ENCODE measurements at regions not wholly inside any gene's neighbourhood (a gene's known extent, or its start where the extent isn't known, plus 50 kb on each side); places are given as distances from the start of the nearest gene placed in this dataset.
"Not testable (repeated sequence)": the region's sequence is repeated elsewhere in the genome, so short reads cannot be mapped to it uniquely, and the experiment has no call there.

GRCh38 chr1:221576268-221576667 is 165.6 kb downstream of the DUSP10 start:
- DNase-seq (ENCODE audit: low spot score): no peak

DNA sequence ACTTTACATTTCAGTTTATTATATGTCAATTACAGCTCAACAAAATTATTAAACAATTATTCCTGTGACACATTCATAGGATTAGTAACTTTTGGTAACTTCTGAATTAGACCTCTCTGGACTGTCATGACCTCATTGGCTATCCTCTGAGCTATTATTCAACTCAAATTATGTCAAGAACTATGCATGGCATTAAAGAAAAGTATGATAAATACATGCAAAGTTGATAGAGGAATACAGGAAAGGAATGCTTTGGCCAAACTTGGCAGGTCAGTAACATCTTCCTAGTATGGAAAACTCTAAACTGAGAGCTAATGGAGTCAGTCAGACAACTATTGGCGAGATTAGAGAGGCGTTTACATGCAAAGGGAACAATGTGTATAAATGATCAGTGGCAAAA is 158.4 kb downstream of the DUSP10 start:
- DNase-seq (ENCODE audit: low spot score): no peak

DNA sequence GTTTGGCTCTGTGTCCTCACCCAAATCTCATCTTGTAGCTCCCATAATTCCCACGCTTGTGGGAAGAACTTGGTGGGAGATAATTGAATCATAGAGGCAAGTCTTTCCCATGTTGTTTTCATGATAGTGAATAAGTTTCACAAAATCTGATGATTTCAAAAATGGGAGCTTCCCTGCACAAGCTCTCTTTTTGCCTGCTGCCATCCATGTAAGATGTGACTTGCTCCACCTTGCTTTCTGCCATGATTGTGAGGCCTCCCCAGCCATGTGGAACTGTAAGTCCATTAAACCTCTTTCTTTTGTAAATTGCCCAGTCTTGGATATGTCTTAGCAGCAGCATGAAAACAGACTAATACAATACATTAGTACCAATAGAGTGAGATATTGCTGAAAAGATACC is 154.9 kb downstream of the DUSP10 start:
- not testable (repeated sequence) for DNase-seq (ENCODE audit: low spot score)

DNA sequence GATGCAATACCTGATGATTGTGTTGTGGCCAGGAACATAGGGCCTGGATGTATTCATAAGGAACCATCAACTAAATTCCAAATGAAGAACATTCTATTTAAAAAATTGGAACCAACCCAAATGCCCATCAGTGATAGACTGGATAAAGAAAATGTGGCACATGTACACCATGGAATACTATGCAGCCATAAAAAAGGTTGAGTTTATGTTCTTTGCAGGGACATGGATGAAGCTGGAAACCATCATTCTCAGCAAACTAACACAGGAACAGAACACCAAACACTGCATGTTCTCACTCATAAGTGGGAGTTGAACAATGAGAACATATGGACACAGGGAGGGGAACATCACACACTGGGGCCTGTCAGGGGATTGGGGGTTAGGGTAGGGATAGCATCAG is 150.6 kb downstream of the DUSP10 start:
- DNase-seq (ENCODE audit: low spot score): not testable (repeated sequence)

- no peak for DNase-seq (ENCODE audit: low spot score)
Measured at GRCh38 chr1:221594576-221594975, 147.3 kb downstream of the DUSP10 start.

- no peak for DNase-seq (ENCODE audit: low spot score)
Measured at GRCh38 chr1:221598122-221598521, 143.8 kb downstream of the DUSP10 start.

- DNase-seq (ENCODE audit: low spot score): no peak
Measured at GRCh38 chr1:221601166-221601565, 140.7 kb downstream of the DUSP10 start.

GRCh38 chr1:221602830-221603229 is 139.1 kb downstream of the DUSP10 start:
- no peak for DNase-seq (ENCODE audit: low spot score)

DNA sequence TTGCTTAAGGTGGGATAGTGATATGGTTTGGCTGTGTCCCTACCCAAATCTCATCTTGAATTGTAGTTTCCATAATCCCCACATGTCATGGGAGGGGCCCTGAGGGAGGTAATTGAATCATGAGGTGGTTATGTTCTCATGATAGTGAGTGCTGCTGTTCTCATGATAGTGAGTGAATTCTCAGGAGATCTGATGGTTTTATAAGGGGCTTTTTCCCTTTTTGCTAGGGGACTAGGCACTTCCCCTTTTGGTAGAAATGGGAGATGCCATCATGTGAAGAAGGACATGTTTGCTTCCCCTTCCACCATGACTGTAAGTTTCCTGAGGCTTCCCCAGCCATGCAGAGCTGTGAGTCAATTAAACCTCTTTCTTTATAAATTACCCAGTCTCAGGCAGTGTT is 137.5 kb downstream of the DUSP10 start:
- not testable (repeated sequence) for DNase-seq (ENCODE audit: low spot score)

DNA sequence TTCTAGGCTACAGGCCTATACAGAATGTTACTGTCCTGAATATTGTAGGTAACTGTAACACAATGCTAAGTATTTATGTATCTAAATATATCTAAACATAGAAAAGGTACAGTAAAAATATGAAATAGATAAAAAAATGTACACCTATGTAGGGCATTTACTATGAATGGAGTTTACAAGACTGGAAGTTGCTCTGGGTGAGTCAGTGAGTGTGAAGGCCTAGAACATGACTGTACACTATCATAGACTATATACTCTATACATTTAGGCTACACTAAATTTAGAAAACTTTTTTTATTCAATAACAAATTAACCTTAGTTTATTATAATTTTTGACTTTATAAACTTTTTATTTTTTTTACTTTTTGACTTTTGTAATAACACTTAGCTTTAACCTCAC is 136.9 kb downstream of the DUSP10 start:
- no peak for DNase-seq (ENCODE audit: low spot score)

DNA sequence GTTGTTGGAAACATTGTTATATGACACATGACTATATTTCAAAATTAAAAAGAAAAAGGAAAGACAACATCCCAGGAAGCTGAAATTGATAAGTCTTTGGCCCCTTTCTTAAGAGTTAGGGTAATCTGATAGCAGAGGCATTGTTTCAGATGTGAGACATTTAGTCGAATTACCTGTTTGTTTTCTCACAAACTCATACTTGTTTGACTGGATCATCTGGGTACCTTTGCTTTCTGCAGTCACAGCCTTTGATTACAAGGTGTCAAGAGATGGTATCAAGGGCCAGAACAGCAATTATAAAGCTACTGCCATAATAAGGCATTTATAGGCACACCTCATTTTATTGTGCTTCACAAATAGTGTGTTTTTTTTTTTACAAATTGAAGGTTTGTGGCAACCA is 136.3 kb downstream of the DUSP10 start:
- DNase-seq (ENCODE audit: low spot score): no peak

- no peak for DNase-seq (ENCODE audit: low spot score)
Measured at GRCh38 chr1:221606256-221606655, 135.6 kb downstream of the DUSP10 start.

DNA sequence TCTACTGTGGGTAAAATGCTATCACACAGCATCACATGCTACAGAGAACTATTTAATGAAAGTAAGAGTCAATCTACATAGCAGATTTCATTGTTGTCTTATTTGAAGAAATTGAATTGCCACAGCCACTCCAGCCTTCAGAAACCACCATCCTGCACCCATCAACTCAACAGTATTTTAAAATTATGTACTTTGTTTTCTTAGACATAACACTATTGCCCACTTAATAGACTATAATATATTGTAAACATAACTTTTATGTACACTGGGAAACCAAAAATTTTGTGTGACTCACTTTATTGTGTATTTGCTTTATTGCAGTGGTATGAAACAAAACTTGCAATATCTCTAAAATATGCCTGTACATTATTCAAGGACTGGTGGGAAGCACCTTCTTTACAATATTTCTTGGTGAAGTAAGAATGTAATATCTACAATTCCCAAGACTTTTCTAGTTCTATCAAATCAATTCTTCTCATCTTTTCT is 133.0 kb downstream of the DUSP10 start:
- no peak for DNase-seq (ENCODE audit: low spot score)

DNA sequence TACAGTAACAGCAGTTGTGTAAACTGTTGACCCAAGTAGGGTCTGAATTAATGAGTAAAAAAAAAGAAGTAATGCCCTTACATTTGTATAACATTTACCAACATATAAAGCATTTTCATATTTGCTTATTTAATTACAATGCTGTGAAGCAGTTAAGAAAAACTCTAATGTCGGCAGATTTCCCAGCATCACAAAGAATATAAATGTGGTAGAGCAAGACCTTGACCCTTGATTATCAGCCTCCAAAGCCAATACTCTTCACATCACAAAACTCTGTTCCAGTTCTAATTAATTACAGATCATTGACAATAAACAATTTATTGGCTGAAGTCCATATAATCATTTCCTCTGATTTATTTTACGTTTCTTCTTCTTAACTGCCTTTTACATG is 130.2 kb downstream of the DUSP10 start:
- no peak for DNase-seq (ENCODE audit: low spot score)

DNA sequence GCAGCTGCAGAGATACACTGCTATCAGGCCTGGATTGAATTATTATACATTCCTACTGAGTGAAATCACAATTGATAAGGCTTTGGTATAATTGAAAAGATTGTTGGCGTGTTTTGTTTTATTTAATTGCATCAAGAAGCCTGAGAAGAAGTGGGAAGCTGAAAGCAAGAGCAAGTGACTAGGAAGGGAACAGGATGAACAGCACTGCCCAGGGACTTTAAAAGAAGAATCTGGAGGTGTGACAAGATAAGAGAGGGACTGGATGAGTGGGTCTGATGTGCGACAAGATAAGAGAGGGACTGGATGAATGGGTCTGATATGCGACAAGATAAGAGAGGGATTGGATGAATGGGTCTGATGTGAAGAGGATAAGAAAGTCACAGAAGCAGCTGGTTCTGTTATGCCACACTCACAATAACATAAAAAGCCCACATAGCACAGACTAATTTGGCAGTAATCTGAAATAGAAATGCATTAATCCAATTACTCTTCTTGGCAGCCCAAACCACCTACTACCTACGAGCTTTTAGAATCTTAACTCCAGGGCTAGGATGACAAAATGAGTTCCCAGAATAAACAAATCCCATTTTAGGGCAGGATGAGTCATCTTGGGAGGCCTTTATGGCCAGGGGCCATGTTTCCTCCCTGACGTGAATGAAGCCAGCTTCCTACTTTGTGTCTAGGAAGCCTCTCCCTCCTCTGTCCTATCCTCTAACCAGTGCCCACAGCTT is 129.7 kb downstream of the DUSP10 start:
- DNase-seq (ENCODE audit: low spot score): no peak

GRCh38 chr1:221620437-221621384 is 121.2 kb downstream of the DUSP10 start:
- DNase-seq (ENCODE audit: low spot score): no peak

- DNase-seq (ENCODE audit: low spot score): no peak
Measured at GRCh38 chr1:221621683-221622082, 120.2 kb downstream of the DUSP10 start.

- DNase-seq (ENCODE audit: low spot score): no peak
Measured at GRCh38 chr1:221622389-221622788, 119.5 kb downstream of the DUSP10 start.

- DNase-seq (ENCODE audit: low spot score): no peak
Measured at GRCh38 chr1:221625026-221625425, 116.9 kb downstream of the DUSP10 start.

GRCh38 chr1:221626041-221626440 is 115.8 kb downstream of the DUSP10 start:
- DNase-seq (ENCODE audit: low spot score): no peak

DNA sequence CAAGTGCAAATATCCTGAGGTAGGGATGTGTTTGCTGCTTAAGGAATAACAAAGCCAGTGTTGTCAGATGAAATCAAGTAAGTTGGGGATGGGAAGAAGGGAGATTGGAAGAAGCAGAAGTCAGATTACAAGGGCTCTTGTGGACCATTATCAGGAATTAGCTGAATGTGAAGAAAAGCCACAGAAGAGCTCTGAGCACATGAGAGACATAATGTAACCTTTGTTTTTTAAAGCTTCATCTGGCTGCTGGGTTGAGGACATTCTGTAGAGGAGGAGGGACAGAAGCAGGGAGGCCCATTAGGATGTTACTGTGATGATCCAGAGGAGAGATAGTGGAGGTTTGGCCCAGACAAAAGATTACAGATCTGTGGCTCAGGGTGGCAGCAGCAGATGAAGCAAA is 111.7 kb downstream of the DUSP10 start:
- DNase-seq (ENCODE audit: low spot score): no peak

- no peak for DNase-seq (ENCODE audit: low spot score)
Measured at GRCh38 chr1:221631556-221631955, 110.3 kb downstream of the DUSP10 start.

GRCh38 chr1:221632072-221632471 is 109.8 kb downstream of the DUSP10 start:
- no peak for DNase-seq (ENCODE audit: low spot score)

Measured in ecto neural progenitor cell (in vitro differentiated cells).